ENCODE measurements at regions not wholly inside any gene's neighbourhood (a gene's known extent, or its start where the extent isn't known, plus 50 kb on each side); places are given as distances from the start of the nearest gene placed in this dataset.

- H3K27ac Mint-ChIP-seq = no peak overlapping the region
- no peaks in the 10 kb centered on the region for H3K36me3 Mint-ChIP-seq
- H3K4me3 Mint-ChIP-seq = no peak overlapping the region
- no peaks in the 10 kb centered on the region for H3K4me1 Mint-ChIP-seq
- no peak for DNase-seq
- no peak for ATAC-seq (ENCODE audit: low read depth)
- POLR2A ChIA-PET = no interaction called here
- H3K9me3 Mint-ChIP-seq = no peaks in the 10 kb centered on the region
- H3K27me3 Mint-ChIP-seq = no peaks in the 10 kb centered on the region
These were observed 54.4 kb upstream of the PROX1 start for GRCh38 chr1:213933336-213933735.

GRCh38 chr1:213934649-213935048 lies 53.1 kb upstream of the PROX1 start:
- POLR2A ChIA-PET = no interaction called here
- H3K9me3 Mint-ChIP-seq = peaks cover 2% of the 10 kb centered on the region
- H3K4me3 Mint-ChIP-seq = no peak overlapping the region
- H3K4me1 Mint-ChIP-seq = no peaks in the 10 kb centered on the region
- no peaks in the 10 kb centered on the region for H3K36me3 Mint-ChIP-seq
- peaks cover 2% of the 10 kb centered on the region for H3K27me3 Mint-ChIP-seq
- H3K27ac Mint-ChIP-seq = no peak overlapping the region
- ATAC-seq (ENCODE audit: low read depth) = no peak
- no peak for DNase-seq

- no peak overlapping the region for H3K27ac Mint-ChIP-seq
- H3K4me3 Mint-ChIP-seq = no peak overlapping the region
- ATAC-seq (ENCODE audit: low read depth) (no peak), DNase-seq (no peak)
- peaks cover 2% of the 10 kb centered on the region for H3K9me3 Mint-ChIP-seq
- H3K36me3 Mint-ChIP-seq = no peaks in the 10 kb centered on the region
- H3K4me1 Mint-ChIP-seq = no peaks in the 10 kb centered on the region
- POLR2A ChIA-PET = no interaction called here
- peaks cover 2% of the 10 kb centered on the region for H3K27me3 Mint-ChIP-seq
These were observed 51.2 kb upstream of the PROX1 start for GRCh38 chr1:213936571-213936970.
